SK-N-SH (cell line): ENCODE measurements at regions not wholly inside any gene's neighbourhood (a gene's known extent, or its start where the extent isn't known, plus 50 kb on each side); places are given as distances from the start of the nearest gene placed in this dataset.

Experiments
- CTCF ChIA-PET: fragments of 300-600, 350-600 bp; formaldehyde crosslinking; extraction: SDS; loops from one replicate; lab custom pipeline; 2021; lab: Yijun Ruan, JAX
- POLR2A ChIA-PET: fragments of 350-600 bp; sonication (Branson Sonifier 250); formaldehyde crosslinking; extraction: SDS; loops from one replicate; lab custom pipeline; 2020; ENCODE audit warnings: antibody characterized with exemption, inconsistent platforms; lab: Yijun Ruan, JAX
- DNase-seq: peaks from one replicate; pipeline ENCODE4 v3.0.0; 2012
- H2AFZ ChIP-seq: fragments of 200-600 bp; sonication (generic); 2 replicates; pipeline ENCODE4 v1.8.1; 2016; ENCODE audit warnings: antibody characterized with exemption, mild to moderate bottlenecking, low read depth
- H3F3A ChIP-seq: fragments of 200-600 bp; sonication (generic); replicated peaks from 2 replicates; pipeline ENCODE3; 2016; ENCODE audit warnings: antibody characterized with exemption, mild to moderate bottlenecking; ENCODE audit not compliant: insufficient read depth
- H3K27ac ChIP-seq, 2 experiments: fragments of 200-500 bp in 1 of 2; fragments of 200-600 bp in 1 of 2; sonication (Bioruptor generic) in 1 of 2; sonication (generic), shearing (Covaris generic) in 1 of 2; 2 replicates each; pipeline versions ENCODE4 v1.5.1 to v1.6.1; 2014 to 2016; ENCODE audit warnings: low read depth in 2 of 2, inconsistent platforms in 1 of 2, low read length in 1 of 2, mild to moderate bottlenecking in 1 of 2, mixed read lengths in 1 of 2
- H3K27me3 ChIP-seq: fragments of 200-600 bp; sonication (generic), shearing (Covaris generic); 2 replicates; pipeline ENCODE4 v1.6.1; 2016; ENCODE audit warnings: mixed run types; ENCODE audit not compliant: insufficient read depth
- H3K36me3 ChIP-seq, 2 experiments: fragments of 200-500 bp in 1 of 2; fragments of 200-600 bp in 1 of 2; sonication (Bioruptor generic) in 1 of 2; sonication (generic) in 1 of 2; replicated peaks in 1 of 2; 2 replicates each; pipeline versions ENCODE3 to v1.5.1; 2014 to 2016; ENCODE audit warnings: low read length in 1 of 2, mild to moderate bottlenecking in 1 of 2; ENCODE audit not compliant: insufficient read depth in 2 of 2, control insufficient read depth in 1 of 2
- H3K4me1 ChIP-seq, 2 experiments: fragments of 200-500 bp in 1 of 2; fragments of 200-600 bp in 1 of 2; sonication (Bioruptor generic) in 1 of 2; sonication (generic), shearing (Covaris generic) in 1 of 2; 2 replicates each; pipeline versions ENCODE4 v1.5.1 to v1.6.1; 2014 to 2016; ENCODE audit warnings: low read depth in 1 of 2, low read length in 1 of 2, mixed run types in 1 of 2; ENCODE audit not compliant: insufficient read depth in 2 of 2, control insufficient read depth in 1 of 2
- H3K4me2 ChIP-seq: fragments of 200-600 bp; sonication (generic), shearing (Covaris generic); 2 replicates; pipeline ENCODE4 v1.6.1; 2017; ENCODE audit warnings: mixed run types
- H3K4me3 ChIP-seq, 2 experiments: fragments of 200-500 bp in 1 of 2; fragments of 200-600 bp in 1 of 2; sonication (Bioruptor generic) in 1 of 2; sonication (generic), shearing (Covaris generic) in 1 of 2; 2 replicates each; pipeline versions ENCODE4 v1.5.1 to v1.8.1; 2014 to 2016; ENCODE audit warnings: low read depth in 2 of 2, inconsistent platforms in 1 of 2, low read length in 1 of 2, mild to moderate bottlenecking in 1 of 2, mixed read lengths in 1 of 2, moderate library complexity in 1 of 2
- H3K79me2 ChIP-seq: fragments of 200-600 bp; sonication (generic); 2 replicates; pipeline ENCODE4 v1.8.1; 2017; ENCODE audit warnings: mild to moderate bottlenecking; ENCODE audit not compliant: insufficient read depth
- H3K9ac ChIP-seq: fragments of 200-600 bp; sonication (generic); 2 replicates; pipeline ENCODE4 v1.6.1; 2017; ENCODE audit warnings: mixed run types
- H3K9me2 ChIP-seq: fragments of 200-600 bp; sonication (generic); 2 replicates; pipeline ENCODE4 v1.6.1; 2017; ENCODE audit warnings: mixed run types
- H3K9me3 ChIP-seq: fragments of 200-600 bp; sonication (generic); 2 replicates; pipeline ENCODE4 v1.6.1; 2017; ENCODE audit warnings: mixed run types, mild to moderate bottlenecking, moderate library complexity
- H4K20me1 ChIP-seq: fragments of 200-600 bp; sonication (generic); 2 replicates; pipeline ENCODE4 v1.6.1; 2017; ENCODE audit warnings: mild to moderate bottlenecking, mixed run types; ENCODE audit not compliant: insufficient read depth
- CHD2 ChIP-seq: fragments of 150-350 bp; IDR thresholded peaks from 2 replicates; pipeline ENCODE4 v1.6.1; 2018; ENCODE audit warnings: low read length; ENCODE audit not compliant: partially characterized antibody
- CTCF ChIP-seq: fragments of 200-600 bp; sonication (generic); IDR thresholded peaks from 2 replicates; pipeline ENCODE4 v1.6.1; 2017; ENCODE audit warnings: antibody characterized with exemption, mild to moderate bottlenecking, moderate library complexity
- ELF1 ChIP-seq: IDR thresholded peaks from 2 replicates; pipeline ENCODE4 v1.4.0; 2012
- FOSL2 ChIP-seq: IDR thresholded peaks from 2 replicates; pipeline ENCODE4 v1.4.0; 2012; ENCODE audit warnings: low read depth, mild to moderate bottlenecking, moderate library complexity, borderline replicate concordance
- FOXJ3 ChIP-seq: sonication (generic); formaldehyde crosslinking; IDR thresholded peaks from 2 replicates; pipeline ENCODE4 v1.5.1; 2020; ENCODE audit warnings: mild to moderate bottlenecking, missing genetic modification reagents
- FOXM1 ChIP-seq: IDR thresholded peaks from 2 replicates; pipeline ENCODE4 v1.4.0; 2012; ENCODE audit warnings: low read depth, mild to moderate bottlenecking
- IRF3 ChIP-seq: fragments of 150-350 bp; IDR thresholded peaks from 2 replicates; pipeline ENCODE4 v1.6.1; 2016; ENCODE audit warnings: mild to moderate bottlenecking, low read depth, low read length
- JUND ChIP-seq: IDR thresholded peaks from 2 replicates; pipeline ENCODE4 v1.4.0; 2012
- MAX ChIP-seq: IDR thresholded peaks from 2 replicates; pipeline ENCODE4 v1.4.0; 2012; ENCODE audit warnings: low read depth
- NFIC ChIP-seq: IDR thresholded peaks from 2 replicates; pipeline ENCODE4 v1.4.0; 2012; ENCODE audit warnings: borderline replicate concordance
- RCOR1 ChIP-seq: fragments of 150-350 bp; IDR thresholded peaks from 2 replicates; pipeline ENCODE4 v1.6.1; 2017; ENCODE audit warnings: antibody characterized with exemption, low read length
- RFX5 ChIP-seq: IDR thresholded peaks from 2 replicates; pipeline ENCODE4 v1.6.1; 2012; ENCODE audit warnings: mild to moderate bottlenecking, improper control_type of control experiment, low read length
- SIN3A ChIP-seq: IDR thresholded peaks from 2 replicates; pipeline ENCODE4 v1.6.1; 2012; ENCODE audit warnings: low read depth, mild to moderate bottlenecking, low read length, moderate library complexity, borderline replicate concordance
- SMC3 ChIP-seq: IDR thresholded peaks from 2 replicates; pipeline ENCODE4 v1.6.1; 2012; ENCODE audit warnings: low read depth, low read length, improper control_type of control experiment
- TAF1 ChIP-seq: IDR thresholded peaks from 2 replicates; pipeline ENCODE4 v1.6.1; 2012; ENCODE audit warnings: low read depth, mild to moderate bottlenecking, low read length, moderate library complexity, borderline replicate concordance
- TEAD4 ChIP-seq: IDR thresholded peaks from 2 replicates; pipeline ENCODE4 v1.4.0; 2012; ENCODE audit warnings: mild to moderate bottlenecking, borderline replicate concordance; ENCODE audit not compliant: insufficient read depth
- USF2 ChIP-seq: fragments of 150-350 bp; IDR thresholded peaks from 2 replicates; pipeline ENCODE4 v1.6.1; 2017; ENCODE audit warnings: antibody characterized with exemption, low read length, low read depth, borderline replicate concordance
- WGBS: methylation state at CpG from one replicate; pipeline ENCODE4 v1.1.6; 2017; ENCODE audit warnings: low lambda C conversion rate; 5-methylcytosine and 5-hydroxymethylcytosine counted together

GRCh38 chr18:73514449-73514848 is 633.2 kb downstream of the FBXO15 start:
- H3K9ac ChIP-seq, result no peak overlapping the region
- ChIA-PET CTCF (interaction anchor here (1.0 kb wide), 1 partner anchor 319 kb away, joined by 4 read pairs; no protein-coding TSS in a partner anchor), POLR2A (no interaction called here)
- no peak for TF ChIP-seq FOSL2
- no peak for TF ChIP-seq JUND
- no peak for TF ChIP-seq SIN3A
- no peak for TF ChIP-seq MAX
- no peak for TF ChIP-seq RCOR1
- no peak for TF ChIP-seq SMC3
- no peak for TF ChIP-seq CTCF
- no peak for TF ChIP-seq FOXM1
- TF ChIP-seq CHD2, result no peak
- TF ChIP-seq TEAD4, result no peak
- no peak for TF ChIP-seq ELF1
- TF ChIP-seq USF2, result no peak
- TF ChIP-seq NFIC, result no peak
- no peak for TF ChIP-seq TAF1
- TF ChIP-seq IRF3, result no peak
- no peak for TF ChIP-seq RFX5
- TF ChIP-seq FOXJ3, result no peak
- WGBS, result 20% methylated on average over 1 of the region's 1 CpG
- H3K4me2 ChIP-seq, result no peak overlapping the region
- H4K20me1 ChIP-seq, result no peaks in the 10 kb centered on the region
- no peaks in the 10 kb centered on the region for H3K36me3 ChIP-seq
- H3F3A ChIP-seq, result peaks cover 11% of the 10 kb centered on the region
- no peaks in the 10 kb centered on the region for H3K27me3 ChIP-seq
- H3K9me3 ChIP-seq, result no peaks in the 10 kb centered on the region
- no peaks in the 10 kb centered on the region; a peak in 2 of 4 replicates for H3K4me1 ChIP-seq
- no peak for DNase-seq
- no peaks in the 10 kb centered on the region for H3K79me2 ChIP-seq
- no peak overlapping the region for H3K4me3 ChIP-seq
- no peak overlapping the region for H2AFZ ChIP-seq
- no peaks in the 10 kb centered on the region for H3K9me2 ChIP-seq
- H3K27ac ChIP-seq, result no peak overlapping the region
